ENCODE measurements at regions not wholly inside any gene's neighbourhood (a gene's known extent, or its start where the extent isn't known, plus 50 kb on each side); places are given as distances from the start of the nearest gene placed in this dataset.
"Not testable (repeated sequence)": the region's sequence is repeated elsewhere in the genome, so short reads cannot be mapped to it uniquely, and the experiment has no call there.

DNA sequence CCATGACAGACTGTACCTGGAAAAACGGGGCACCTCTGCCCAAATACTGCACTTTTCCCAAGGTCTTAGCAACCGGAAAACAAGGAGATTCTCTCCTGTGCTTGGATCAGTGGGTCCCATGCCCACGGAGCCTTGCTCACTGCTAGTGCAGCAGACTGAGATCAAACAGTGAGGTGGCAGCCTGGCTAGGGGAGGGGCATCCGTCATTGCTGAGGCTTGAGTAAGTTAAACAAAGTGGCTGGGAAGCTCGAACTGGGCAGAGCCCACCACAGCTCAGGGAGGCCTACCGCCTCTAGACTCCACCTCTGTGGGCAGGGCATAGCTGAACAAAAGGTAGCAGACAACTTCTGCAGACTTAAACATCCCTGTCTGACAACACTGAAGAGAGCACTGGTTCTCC is 148.8 kb downstream of the PCDH20 start:
- TF ChIP-seq POLR2A (IDR thresholded peaks at IDR 0.05), result not testable (repeated sequence)
- TF ChIP-seq, protein P1, sequence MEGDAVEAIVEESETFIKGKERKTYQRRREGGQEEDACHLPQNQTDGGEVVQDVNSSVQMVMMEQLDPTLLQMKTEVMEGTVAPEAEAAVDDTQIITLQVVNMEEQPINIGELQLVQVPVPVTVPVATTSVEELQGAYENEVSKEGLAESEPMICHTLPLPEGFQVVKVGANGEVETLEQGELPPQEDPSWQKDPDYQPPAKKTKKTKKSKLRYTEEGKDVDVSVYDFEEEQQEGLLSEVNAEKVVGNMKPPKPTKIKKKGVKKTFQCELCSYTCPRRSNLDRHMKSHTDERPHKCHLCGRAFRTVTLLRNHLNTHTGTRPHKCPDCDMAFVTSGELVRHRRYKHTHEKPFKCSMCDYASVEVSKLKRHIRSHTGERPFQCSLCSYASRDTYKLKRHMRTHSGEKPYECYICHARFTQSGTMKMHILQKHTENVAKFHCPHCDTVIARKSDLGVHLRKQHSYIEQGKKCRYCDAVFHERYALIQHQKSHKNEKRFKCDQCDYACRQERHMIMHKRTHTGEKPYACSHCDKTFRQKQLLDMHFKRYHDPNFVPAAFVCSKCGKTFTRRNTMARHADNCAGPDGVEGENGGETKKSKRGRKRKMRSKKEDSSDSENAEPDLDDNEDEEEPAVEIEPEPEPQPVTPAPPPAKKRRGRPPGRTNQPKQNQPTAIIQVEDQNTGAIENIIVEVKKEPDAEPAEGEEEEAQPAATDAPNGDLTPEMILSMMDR (IDR thresholded peaks at IDR 0.05), result not testable (repeated sequence)
